Retinal pigment epithelial cell (primary cell): ENCODE measurements at regions not wholly inside any gene's neighbourhood (a gene's known extent, or its start where the extent isn't known, plus 50 kb on each side); places are given as distances from the start of the nearest gene placed in this dataset.

Source experiments
- DNase-seq: peaks from one replicate; pipeline ENCODE4 v3.0.0-alpha.2; 2010; ENCODE audit warnings: low read depth
- H3K4me3 ChIP-seq: 2 replicates; pipeline ENCODE4 v1.5.1; 2011; ENCODE audit warnings: mild to moderate bottlenecking, low read length, control low read depth, moderate library complexity
- TF ChIP-seq, protein P1 (sequence below): conservative IDR thresholded peaks from 2 replicates; pipeline ENCODE4 v1.5.1; 2011; ENCODE audit warnings: low read depth, low read length, control low read depth, inconsistent platforms

DNA sequence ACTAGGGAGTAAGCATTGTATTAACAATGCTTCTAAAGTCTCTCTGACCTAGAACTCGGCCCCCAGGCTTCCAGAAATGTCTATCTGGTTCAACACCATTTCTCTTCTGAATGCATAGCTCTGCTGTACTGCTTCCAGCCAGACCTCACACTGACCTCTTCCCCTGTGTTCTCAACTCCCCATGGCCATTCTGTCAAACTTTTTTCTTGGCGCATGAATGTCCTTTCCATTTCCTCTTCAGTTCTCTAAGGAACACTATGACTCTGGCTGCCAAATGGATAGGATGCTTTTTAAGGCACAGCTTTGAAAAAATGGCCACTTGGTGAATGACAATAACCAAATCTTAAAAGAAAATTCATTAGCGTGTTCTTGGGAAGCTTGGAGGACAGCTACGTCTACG lies 425.8 kb downstream of the ETV1 start:
- no peak overlapping the region for H3K4me3 ChIP-seq
- DNase-seq = no peak
- TF ChIP-seq, protein P1, sequence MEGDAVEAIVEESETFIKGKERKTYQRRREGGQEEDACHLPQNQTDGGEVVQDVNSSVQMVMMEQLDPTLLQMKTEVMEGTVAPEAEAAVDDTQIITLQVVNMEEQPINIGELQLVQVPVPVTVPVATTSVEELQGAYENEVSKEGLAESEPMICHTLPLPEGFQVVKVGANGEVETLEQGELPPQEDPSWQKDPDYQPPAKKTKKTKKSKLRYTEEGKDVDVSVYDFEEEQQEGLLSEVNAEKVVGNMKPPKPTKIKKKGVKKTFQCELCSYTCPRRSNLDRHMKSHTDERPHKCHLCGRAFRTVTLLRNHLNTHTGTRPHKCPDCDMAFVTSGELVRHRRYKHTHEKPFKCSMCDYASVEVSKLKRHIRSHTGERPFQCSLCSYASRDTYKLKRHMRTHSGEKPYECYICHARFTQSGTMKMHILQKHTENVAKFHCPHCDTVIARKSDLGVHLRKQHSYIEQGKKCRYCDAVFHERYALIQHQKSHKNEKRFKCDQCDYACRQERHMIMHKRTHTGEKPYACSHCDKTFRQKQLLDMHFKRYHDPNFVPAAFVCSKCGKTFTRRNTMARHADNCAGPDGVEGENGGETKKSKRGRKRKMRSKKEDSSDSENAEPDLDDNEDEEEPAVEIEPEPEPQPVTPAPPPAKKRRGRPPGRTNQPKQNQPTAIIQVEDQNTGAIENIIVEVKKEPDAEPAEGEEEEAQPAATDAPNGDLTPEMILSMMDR = no peak

DNA sequence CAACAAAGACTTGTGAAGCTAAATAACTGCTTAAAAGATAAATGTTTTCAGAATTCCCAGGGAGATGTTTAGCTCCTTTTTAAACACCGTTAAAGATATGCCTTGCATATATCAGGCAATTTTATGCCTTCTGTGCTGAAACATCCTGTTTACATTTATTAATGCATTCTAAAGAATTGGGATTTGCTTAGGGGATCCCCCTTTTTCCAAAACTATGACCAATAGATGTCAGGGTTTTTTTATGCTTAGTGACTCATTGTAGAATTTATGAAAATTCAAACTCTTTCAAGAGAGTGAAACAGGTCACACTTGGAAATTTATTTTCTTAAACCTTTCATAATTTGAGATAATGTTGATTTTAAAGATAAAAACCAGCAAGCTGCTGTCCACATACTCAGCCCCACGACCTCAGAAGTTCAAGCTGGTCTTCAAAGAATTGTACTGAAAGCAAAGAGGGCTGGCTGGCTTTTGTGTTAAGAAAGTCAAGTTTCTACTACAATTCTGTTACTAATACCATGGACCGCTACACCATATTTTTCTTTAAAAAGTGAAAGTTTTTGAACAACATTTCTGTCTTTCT lies 411.8 kb downstream of the ETV1 start:
- no peak for DNase-seq
- no peak overlapping the region for H3K4me3 ChIP-seq
- TF ChIP-seq, protein P1 = no peak

DNA sequence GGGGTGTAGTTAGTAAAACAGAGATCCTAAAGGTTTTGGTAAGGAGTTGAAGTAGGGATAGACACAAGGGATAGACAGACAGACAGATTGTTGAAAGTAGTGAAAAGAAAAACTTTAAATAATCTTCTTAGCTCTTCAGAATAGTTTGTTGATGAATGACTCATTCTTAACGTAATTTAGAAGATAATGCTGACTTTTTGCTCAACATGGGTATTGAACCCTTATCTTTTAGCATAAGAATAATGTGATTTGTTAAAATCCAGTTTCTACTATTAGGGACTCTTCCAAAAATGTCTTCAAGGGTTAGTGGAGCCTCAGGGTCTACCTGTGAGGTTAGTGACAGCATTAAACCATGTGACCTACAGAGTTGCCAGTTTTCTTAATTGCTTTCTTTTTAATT lies 411.2 kb downstream of the ETV1 start:
- TF ChIP-seq, protein P1 = no peak
- no peak for DNase-seq
- no peak overlapping the region for H3K4me3 ChIP-seq

DNA sequence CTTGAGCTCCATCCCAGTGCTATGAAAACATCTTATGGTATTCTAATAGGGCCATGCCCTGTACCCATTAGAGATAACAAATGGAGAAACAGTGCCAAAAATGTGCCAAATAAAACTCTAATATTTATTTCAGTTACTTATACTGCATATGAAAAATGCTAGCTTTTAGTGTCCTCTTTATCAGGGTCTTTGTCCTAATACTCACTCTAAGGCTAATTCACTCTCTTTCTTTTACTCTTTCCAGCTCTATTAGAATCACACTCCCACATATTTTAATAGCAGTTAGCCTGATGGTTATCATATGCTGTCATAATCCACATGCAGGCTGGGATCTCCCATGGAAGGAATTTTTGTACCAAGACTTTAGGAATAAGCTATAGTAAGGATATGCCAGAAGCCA lies 408.4 kb downstream of the ETV1 start:
- no peak for DNase-seq
- H3K4me3 ChIP-seq = no peak overlapping the region
- TF ChIP-seq, protein P1 = no peak

DNA sequence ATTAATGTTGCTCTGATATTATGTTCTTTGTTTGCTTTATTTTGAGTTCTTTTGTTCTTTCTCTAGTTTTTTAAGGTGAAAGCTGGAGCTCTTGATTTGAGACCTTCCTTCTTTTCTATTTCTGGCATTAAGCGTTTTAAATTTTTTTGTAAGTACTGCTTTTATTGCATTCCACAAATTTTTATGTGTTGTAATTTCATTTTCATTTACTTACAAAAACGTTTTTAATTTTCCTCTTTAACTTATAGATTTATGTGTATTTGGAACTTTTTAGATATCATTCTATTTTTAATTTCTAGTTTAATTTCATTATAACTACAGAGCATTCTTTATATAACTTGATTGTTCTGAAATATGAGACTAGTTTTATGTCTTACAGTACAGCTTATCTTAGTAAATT lies 395.6 kb downstream of the ETV1 start:
- H3K4me3 ChIP-seq = no peak overlapping the region
- no peak for DNase-seq
- TF ChIP-seq, protein P1 = no peak

DNA sequence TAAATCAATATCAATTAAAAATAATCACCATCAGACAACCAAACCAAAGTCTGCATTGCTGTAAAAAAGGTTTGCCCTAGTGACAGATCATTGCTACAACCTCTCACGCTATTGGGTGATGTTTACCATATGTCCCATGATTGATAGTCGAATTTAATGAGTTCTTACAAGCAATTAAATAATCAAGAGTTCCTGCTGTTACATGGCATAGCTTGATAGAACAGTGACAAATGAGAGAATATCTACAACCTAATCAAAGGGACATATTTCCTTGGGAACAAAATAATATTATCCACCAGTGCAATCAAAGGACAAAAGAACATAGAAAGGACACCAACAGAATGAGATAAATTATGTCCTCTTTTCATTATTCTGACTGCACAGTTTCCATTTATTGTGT lies 387.4 kb downstream of the ETV1 start:
- no peak for DNase-seq
- TF ChIP-seq, protein P1 = no peak
- no peak overlapping the region for H3K4me3 ChIP-seq

DNA sequence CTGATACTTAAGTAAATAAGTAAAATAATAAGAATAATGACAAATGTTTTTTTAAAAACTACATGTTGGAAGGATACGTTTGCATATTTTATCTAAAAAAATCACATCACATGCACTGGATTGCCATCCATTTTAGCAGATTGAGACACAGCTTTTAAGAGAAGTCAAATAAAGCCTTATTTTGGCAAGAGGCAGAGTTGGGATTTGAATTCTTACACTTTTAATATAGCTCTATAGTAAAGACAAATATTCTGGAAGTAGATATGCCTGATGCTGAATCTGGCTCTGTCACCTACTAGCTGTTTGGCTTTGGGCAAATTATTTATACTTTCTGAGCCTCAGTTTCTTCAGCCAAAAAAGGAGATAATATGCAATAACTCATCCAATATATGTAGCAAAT lies 386.4 kb downstream of the ETV1 start:
- TF ChIP-seq, protein P1 = no peak
- no peak for DNase-seq
- no peak overlapping the region for H3K4me3 ChIP-seq
